Fibroblast of mammary gland (primary cell): ENCODE measurements at regions not wholly inside any gene's neighbourhood (a gene's known extent, or its start where the extent isn't known, plus 50 kb on each side); places are given as distances from the start of the nearest gene placed in this dataset.

ENCODE experiments used
- DNase-seq: peaks from one replicate; pipeline ENCODE4 v3.0.0-alpha.2; 2010; ENCODE audit warnings: low read depth
- H3K4me3 ChIP-seq: 2 replicates; pipeline ENCODE4 v1.5.1; 2011; ENCODE audit warnings: low read depth, mild to moderate bottlenecking, low read length, moderate library complexity; ENCODE audit not compliant: control insufficient read depth
- CTCF ChIP-seq: conservative IDR thresholded peaks from 2 replicates; pipeline ENCODE4 v1.5.1; 2011; ENCODE audit warnings: low read depth, low read length, inconsistent platforms; ENCODE audit not compliant: control insufficient read depth, insufficient read depth

GRCh38 chr11:128046213-128046612 lies 541.1 kb downstream of the ETS1 start:
- H3K4me3 ChIP-seq = no peak overlapping the region
- no peak for DNase-seq
- TF ChIP-seq CTCF = no peak

GRCh38 chr11:128045094-128045725 lies 542.1 kb downstream of the ETS1 start:
- TF ChIP-seq CTCF = no peak
- DNase-seq = no peak
- no peak overlapping the region for H3K4me3 ChIP-seq

GRCh38 chr11:128042290-128042751 lies 545.0 kb downstream of the ETS1 start:
- H3K4me3 ChIP-seq = no peak overlapping the region
- TF ChIP-seq CTCF = no peak
- DNase-seq = no peak

- no peak overlapping the region for H3K4me3 ChIP-seq
- DNase-seq = peak; percentile 48
- TF ChIP-seq CTCF = no peak
Measured at GRCh38 chr11:128040603-128041002, 546.8 kb downstream of the ETS1 start.

- peak; percentile 97 for DNase-seq
- no peak overlapping the region for H3K4me3 ChIP-seq
- TF ChIP-seq CTCF = peak; percentile 32
Measured at GRCh38 chr11:128039140-128040021, 548.0 kb downstream of the ETS1 start.

GRCh38 chr11:128036556-128037093 lies 550.7 kb downstream of the ETS1 start:
- H3K4me3 ChIP-seq = no peak overlapping the region
- DNase-seq = peak; percentile 64
- no peak for TF ChIP-seq CTCF
